ENCODE measurements at regions not wholly inside any gene's neighbourhood (a gene's known extent, or its start where the extent isn't known, plus 50 kb on each side); places are given as distances from the start of the nearest gene placed in this dataset.

GRCh38 chr1:90417126-90417525 lies 300.0 kb downstream of the BARHL2 start:
- no peak for DNase-seq (ENCODE audit: low read depth)
- TF ChIP-seq CTCF (conservative IDR thresholded peaks at IDR 0.05; ENCODE audit: low read depth, low read length) = no peak
- H3K4me3 ChIP-seq (ENCODE audit: low read depth, low read length) = no peak overlapping the region

GRCh38 chr1:90414201-90414600 lies 302.9 kb downstream of the BARHL2 start:
- no peak overlapping the region for H3K4me3 ChIP-seq (ENCODE audit: low read depth, low read length)
- DNase-seq (ENCODE audit: low read depth) = no peak
- TF ChIP-seq CTCF (conservative IDR thresholded peaks at IDR 0.05; ENCODE audit: low read depth, low read length) = no peak

GRCh38 chr1:90413519-90413918 lies 303.6 kb downstream of the BARHL2 start:
- TF ChIP-seq CTCF (conservative IDR thresholded peaks at IDR 0.05; ENCODE audit: low read depth, low read length) = no peak
- DNase-seq (ENCODE audit: low read depth) = no peak
- no peak overlapping the region for H3K4me3 ChIP-seq (ENCODE audit: low read depth, low read length)

- no peak for TF ChIP-seq CTCF (conservative IDR thresholded peaks at IDR 0.05; ENCODE audit: low read depth, low read length)
- no peak for DNase-seq (ENCODE audit: low read depth)
- H3K4me3 ChIP-seq (ENCODE audit: low read depth, low read length) = no peak overlapping the region
These were observed 304.5 kb downstream of the BARHL2 start for GRCh38 chr1:90412563-90412962.

- no peak for TF ChIP-seq CTCF (conservative IDR thresholded peaks at IDR 0.05; ENCODE audit: low read depth, low read length)
- no peak overlapping the region for H3K4me3 ChIP-seq (ENCODE audit: low read depth, low read length)
- DNase-seq (ENCODE audit: low read depth) = no peak
These were observed 305.9 kb downstream of the BARHL2 start for GRCh38 chr1:90411185-90411584.

- H3K4me3 ChIP-seq (ENCODE audit: low read depth, low read length) = no peak overlapping the region
- no peak for DNase-seq (ENCODE audit: low read depth)
- TF ChIP-seq CTCF (conservative IDR thresholded peaks at IDR 0.05; ENCODE audit: low read depth, low read length) = no peak
These were observed 309.4 kb downstream of the BARHL2 start for GRCh38 chr1:90407737-90408136.

GRCh38 chr1:90405726-90406125 lies 311.4 kb downstream of the BARHL2 start:
- no peak overlapping the region for H3K4me3 ChIP-seq (ENCODE audit: low read depth, low read length)
- no peak for TF ChIP-seq CTCF (conservative IDR thresholded peaks at IDR 0.05; ENCODE audit: low read depth, low read length)
- no peak for DNase-seq (ENCODE audit: low read depth)

Measured in epithelial cell of proximal tubule (primary cell).